UCSD-AML1 (cell line): ENCODE measurements at regions not wholly inside any gene's neighbourhood (a gene's known extent, or its start where the extent isn't known, plus 50 kb on each side); places are given as distances from the start of the nearest gene placed in this dataset.
A peak's percentile ranks its signal among the peaks of the same experiment; 100 is the strongest.

ENCODE experiments used
- DNase-seq: peaks from one replicate; lab custom pipeline; 2025; ENCODE audit not compliant: unreplicated experiment; lab: John Stamatoyannopoulos, UW

DNA sequence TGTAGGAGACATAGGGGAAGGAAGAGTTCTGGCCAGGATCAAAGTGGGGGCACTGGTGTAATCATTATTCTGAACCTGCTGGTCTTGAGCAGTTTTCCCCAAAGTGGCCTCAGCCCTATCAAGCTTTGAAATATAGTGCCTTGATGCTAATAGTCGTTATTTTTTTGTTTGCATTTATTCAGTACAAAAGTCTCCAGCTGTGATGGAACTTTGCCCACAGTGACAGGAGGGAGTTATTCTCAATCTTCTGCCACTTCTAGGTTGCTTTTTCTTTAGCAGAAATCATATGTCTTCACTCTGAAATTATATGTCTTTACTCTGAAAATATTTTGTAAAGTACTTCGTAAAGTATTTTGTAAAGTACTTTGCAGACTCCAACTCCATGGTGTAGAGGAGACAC is 93.1 kb downstream of the FAT3 start:
- no peak for DNase-seq

DNA sequence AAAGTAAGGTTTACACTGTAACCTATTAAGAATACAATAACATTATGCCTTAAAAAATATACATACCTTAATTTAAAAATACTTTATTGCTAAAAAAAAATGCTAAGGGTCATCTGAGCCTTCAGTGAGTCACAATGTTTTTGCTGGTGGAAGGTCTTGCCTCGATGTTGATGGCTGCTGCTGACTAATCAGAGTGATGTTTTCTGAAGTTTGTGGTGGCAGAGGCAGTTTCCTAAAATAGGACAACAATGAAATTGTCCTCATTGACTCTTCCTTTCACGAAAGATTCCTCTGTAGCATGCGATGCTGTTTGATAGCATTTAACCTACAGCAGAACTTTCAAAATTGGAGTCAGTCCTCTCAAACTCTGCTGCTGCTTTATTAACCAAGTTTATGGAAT is 97.6 kb downstream of the FAT3 start:
- DNase-seq, result no peak

DNA sequence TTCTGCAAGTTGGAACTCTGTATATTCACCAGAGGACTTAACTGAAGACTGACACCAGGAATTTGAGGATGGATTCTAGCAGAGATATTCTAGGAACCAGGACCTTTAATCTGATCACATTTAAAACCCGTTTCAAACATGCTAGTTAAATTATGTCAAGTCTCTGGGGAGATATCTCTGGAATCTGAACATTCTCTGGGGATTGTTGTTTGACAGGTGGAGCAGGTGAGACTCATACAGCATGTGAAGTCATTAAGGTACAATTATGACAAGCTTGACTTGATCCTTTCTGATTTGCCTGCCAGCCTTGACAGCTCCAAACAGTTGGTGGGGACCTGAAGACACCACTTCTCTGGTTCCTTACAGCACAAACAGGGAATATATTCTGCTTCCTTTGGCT is 100.3 kb downstream of the FAT3 start:
- no peak for DNase-seq

DNA sequence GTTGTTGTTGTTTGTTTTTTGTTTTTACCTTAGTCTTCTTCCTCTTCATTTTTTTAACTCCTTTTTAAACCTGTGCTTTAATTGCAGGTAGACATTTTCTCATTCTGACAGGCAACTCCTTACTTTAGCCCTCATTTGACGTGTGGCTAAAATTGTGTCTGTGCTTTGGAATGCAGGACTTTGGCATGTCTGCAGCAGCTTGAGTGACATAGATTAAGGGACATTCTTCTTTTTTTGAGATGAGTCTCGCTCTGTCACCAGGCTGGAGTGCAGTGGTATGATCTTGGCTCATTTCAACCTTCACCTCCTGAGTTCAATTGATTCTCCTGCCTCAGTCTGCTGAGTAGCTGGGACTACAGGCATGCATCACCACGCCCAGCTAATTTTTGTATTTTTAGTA is 100.8 kb downstream of the FAT3 start:
- no peak for DNase-seq

DNA sequence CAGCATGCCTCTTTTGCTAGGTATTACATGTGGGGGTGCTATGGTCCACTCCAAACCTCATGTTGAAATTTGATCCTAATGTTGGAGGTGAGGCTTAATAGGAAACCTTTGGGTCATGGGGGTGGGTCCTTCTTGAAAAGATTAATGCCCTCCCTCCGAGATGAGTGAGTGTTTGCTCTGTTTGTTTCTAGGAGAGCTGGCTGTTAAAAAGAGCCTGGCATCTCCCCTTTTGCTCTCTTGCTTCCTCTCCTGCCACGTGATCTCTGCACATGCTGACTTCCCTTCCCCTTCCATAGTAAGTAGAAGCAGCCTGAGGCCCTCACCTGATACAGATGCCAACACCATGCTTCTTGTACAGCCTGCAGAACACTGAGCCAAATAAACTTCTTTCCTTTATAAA is 104.5 kb downstream of the FAT3 start:
- DNase-seq, result no peak

DNA sequence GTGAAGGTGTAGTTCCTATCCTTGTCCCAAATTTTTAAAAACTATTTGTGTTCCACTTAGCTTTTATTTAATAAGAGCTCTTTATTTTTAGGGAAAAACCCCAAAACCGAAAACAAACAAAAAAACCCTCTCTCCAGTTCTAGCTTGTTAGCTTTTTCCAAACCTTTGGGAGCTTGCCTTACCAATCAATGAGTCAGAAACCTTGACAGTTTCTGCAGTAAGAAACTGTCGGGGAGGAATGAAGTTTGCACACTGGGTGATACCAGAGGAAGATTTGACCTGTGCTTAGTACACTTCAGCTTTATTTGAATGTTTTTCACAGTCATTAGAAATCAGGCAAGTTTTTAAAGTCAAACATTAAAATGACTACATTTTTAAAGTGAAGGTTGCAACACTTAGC is 105.0 kb downstream of the FAT3 start:
- DNase-seq, result no peak

DNA sequence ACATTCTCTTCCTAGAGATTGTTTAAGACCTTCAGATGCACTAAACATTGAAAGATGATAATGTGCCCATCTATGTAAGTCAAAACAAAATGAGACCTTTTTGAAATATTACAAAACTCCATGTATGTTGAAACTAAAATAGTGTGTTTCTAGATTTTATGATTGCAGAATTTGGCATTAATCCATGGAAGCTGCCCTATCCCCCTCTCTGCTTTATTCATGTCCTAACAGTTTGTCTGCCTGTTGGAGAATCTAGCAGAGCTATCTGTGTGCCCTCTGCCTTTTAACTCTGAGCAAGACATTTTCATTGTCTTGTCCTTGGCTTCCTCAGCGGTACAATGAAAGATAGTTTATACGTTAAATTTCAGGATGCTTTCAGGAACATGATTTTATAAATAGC is 105.5 kb downstream of the FAT3 start:
- no peak for DNase-seq

DNA sequence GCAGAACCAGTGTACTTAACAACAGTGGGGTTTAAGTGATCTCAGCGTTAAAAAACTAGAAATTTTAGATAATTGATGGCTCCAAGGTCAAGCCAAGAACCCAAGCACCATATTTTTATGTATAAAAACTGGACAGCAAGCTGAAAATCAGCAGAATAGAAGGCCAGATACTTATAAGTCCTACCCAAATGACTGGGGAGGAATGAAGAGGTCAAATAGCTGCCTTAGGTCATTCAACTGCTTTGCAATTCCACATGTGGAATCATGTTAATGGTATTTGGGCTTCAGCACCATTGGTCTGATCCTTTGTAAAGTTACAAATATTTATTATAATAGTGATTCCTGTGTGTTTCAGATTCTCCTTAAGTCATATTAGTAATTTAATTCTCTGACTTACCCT is 108.4 kb downstream of the FAT3 start:
- no peak for DNase-seq

DNA sequence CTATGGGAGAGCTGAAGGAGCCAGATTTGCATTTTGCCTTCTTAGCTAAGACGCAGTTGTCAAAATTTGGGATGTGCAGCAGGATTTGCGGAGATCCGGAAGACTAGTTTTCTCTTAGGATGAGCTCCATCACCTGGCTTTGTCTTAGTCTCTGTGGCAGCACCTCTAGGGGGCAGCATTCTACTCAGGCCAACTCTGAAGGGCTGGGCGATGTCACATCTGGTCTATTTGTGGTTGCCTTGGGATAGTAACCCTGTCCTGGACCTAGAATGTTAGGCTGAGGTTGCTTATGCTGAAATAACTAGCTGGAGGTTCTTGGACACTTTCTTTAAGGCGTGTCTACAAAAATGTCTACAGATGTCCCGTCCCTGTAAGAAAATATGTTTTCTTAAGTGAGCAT is 116.2 kb downstream of the FAT3 start:
- peak; percentile 5 for DNase-seq

DNA sequence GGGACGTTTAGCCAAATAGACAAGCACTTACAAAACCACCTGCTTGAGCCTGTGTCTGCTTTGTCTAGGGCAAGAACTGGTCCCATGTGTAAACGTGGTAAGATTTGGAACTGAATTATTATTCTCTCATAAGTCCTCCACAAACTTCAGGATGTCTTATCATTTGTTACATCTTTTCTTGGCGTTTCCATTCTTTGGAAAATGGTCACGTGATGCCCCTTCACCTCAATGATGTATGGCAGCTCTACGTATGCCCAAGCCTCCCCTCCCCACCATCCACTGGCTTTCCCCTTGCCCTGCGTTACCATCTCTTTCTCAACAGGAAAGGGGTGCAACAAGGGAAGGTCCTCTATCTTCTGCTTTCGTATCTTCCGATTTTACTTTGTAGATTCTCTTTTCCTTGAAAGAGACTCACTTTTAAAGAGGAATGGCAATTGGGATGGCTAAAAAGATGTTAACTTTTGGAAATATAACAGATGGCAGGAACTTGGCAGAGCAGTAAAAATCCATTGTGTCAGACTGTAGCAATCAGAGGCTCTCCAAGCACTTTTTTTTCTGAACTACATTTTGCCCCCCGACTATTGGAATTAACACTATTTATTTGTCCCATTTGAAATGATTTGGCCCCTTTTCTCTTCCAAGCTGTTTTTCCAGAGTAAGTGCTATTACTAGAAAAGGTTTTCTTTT is 117.6 kb downstream of the FAT3 start:
- no peak for DNase-seq

DNA sequence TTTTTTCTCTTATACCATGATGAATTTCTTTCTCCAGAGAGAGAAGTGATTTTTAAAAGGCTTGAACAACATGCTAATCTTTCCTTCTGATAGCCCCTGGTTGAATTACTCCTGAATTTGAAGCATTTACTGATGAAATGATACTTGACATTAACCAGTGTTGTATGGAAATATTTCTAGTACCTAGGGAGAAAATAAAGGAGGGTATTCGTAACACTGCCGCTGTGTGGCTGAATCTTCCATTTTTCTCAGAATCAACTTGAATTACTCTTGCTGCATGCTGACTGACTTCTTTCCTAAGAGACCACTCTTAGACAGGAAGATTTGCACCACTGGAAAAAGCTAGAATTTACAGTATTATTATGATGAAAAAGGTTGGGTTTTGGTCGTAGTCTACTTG is 118.3 kb downstream of the FAT3 start:
- no peak for DNase-seq

DNA sequence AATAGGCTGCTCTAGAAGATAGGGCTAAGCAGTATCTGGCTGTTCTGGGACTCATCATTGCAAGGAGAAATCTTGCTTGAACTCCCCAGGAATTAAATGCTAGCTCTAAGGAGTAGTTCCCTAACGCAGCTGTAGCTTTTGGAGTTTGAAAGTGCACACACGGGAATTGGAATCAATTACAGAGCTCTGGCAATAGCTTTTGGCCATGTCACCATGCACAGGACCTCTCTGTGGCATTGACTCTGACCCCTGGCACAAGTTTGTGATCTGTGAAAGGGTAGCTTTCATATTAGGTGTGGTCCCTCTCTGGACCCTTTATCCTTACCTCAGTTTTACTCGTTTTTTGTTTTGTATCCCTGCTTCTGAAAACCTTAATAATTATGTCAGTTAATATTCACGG is 121.6 kb downstream of the FAT3 start:
- DNase-seq, result no peak

DNA sequence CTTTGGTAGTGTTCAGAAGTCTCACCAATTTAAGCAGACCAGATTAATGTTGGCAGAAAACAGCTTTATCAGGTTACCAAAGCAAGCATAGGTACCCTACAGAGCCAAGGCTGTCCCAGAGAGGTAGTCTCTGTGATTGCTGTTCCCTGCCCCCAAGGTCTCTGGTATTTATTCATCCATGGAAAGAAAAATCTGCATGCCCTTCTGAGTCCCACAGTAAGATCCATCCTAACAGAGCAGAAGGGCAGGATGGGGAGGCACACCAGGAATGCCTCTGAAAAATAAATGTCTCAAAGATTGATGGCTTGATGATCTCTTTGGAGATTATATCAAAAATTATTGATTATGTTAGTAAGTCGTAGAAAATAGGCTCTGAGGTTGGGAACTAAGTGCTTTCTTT is 122.8 kb downstream of the FAT3 start:
- no peak for DNase-seq

DNA sequence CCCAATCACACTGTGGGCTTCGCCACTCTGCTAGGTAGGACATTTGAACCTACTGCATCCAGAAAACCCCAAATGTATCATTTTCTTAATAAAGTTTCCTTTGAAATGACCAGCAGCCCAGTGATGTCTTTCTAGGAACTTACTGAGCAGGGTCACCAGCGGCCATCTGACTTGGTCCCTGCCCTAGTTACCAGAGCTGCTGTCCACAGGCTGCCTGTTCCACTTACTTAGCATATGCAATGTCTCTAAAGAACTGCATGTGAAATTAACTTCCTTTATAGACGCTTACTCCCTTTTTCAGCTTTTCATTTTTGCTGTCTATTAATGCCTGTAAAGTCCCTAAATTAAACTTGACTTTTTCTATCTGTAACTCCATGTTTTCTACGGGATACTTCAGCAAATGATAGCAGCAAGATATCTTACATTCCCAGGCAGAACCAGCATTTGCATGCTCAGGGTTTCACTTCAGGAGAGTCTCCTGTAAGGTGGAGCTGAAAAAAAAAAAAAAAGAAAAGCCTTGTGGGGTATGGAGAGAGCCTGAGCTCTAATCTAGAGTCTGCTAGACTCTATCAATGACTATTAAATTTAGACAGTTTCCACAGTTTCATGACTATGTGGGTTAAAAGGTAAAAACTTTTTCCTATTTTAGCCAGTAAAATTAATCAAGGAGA is 125.0 kb downstream of the FAT3 start:
- no peak for DNase-seq

DNA sequence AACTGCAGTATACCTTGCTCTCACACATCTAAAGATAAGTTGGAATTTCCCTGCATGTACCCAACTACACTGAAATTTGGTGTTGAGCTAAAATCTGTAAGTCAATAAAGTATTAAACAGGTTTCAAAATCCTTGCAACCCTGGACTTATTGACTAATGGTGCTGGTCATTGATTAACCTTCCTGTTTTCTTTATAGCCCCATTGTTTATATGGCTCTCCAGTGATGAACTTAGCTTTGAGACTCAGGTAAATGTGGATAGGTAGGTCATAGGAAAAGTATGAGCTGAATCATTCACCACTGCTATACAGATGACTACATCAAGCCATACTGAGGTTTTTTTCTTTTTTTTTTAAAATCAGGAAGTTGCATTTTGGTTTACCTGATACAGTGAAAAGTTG is 132.7 kb downstream of the FAT3 start:
- no peak for DNase-seq

DNA sequence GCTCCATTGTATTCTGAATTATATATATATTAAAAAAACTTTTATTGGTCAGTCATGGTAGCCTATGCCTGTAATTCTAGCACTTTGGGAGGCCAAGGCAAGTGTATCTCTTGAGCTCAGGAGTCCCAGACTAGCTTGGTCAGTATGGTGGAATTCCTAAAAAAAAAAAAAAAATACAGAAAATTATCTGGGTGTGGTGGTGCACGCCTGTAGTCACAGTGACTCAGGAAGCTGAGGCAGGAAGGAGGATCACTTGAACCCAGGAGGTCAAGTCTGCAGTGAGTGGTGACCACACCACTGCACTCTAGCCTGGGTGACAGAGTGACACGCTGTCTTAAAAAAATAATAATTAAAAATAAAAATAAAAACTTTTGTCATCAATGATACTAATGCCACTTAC is 133.2 kb downstream of the FAT3 start:
- no peak for DNase-seq

DNA sequence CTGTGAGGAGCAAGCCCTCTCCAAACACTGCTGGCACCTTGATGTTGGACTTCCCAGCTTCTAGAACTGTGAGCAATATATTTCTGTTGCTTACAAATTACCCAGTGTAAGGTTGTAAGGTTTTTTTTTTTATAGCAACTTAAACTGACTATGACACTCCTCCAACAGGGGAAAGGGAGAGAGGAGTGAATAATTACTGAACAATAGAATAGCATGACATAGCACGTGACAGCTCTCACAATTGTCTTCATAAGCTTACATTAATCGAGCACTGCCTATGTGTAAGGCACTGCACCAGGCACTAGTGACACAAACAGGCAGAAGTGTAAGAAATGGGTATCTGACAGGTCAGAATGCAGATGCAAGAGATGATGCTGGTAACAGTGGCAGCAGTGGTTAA is 136.9 kb downstream of the FAT3 start:
- DNase-seq, result no peak

DNA sequence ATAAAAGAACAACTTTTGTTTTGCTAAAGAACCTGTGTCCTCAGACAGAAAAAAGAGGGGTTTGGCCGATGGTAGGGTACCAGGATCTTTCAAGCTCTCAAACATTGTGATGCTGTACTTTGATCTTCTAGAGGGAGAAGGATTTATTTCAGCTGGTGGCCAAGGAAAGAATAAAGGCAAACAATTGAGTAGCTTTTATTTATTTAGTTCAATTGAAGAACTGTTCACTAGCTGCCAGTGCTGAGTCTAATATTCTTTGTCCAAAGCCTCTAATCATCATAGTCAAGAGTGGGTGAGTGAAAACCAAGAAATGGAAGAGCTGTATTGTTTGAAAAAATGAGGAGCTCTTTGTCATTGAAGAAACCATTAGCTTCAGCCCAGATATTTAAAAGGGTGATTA is 138.4 kb downstream of the FAT3 start:
- DNase-seq, result no peak

DNA sequence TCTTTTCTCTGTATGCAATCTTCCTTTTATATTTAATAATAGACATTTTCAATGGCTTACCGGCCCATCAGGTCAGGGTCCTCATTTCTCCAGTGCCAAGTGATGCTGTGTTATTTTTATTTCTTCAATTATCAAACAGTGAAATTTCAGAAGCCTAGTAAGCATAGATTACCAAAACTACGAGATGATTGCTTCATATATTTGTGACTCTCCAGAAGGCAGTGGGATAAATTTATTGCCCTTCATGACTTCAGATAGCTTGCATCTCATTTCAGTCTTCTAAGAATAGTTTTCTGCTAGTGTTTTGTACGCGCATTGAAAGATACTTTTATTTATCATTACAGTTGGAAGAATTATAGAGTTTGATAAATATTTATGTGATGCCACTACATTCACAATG is 139.6 kb downstream of the FAT3 start:
- no peak for DNase-seq

DNA sequence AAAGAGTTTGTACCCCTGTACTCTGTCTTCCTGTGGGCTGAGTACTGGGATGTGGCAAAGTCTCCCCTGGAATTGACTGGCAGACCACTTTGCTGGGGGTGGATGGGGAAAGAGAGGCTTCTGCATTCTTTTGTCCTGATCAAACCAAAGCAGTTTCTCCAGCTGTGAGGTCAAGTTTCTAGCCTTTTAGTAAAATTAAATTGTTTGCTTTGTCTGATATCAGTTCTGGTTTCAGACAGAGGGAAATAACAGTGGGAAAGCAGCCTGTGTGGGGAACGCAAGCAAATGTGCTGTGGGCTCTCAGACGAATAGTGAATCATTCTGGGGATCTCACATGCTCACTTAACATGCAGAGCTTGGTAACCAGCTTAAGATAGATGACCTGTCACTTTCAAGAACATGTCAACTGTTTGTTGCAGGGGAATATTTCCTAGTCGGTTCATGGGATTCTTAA is 151.6 kb downstream of the FAT3 start:
- DNase-seq, result no peak

DNA sequence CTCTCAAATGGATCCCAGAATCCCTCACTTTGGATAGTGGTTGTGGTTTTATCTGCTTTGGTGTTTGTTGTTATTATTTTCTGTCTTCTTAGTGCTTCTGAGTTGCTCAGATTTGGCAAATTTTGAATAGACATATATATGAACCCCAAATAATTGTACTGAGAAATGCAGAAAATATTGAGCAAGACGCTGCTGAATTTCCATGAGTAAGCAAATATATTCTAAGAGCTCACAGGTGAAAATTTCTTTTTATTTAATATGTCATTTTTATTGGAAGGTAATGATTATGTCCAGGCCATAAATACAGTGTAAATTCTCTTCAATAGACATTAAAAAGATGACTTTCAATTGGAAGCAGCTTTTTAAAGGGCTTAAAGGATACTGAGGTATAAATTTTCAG is 152.1 kb downstream of the FAT3 start:
- no peak for DNase-seq

DNA sequence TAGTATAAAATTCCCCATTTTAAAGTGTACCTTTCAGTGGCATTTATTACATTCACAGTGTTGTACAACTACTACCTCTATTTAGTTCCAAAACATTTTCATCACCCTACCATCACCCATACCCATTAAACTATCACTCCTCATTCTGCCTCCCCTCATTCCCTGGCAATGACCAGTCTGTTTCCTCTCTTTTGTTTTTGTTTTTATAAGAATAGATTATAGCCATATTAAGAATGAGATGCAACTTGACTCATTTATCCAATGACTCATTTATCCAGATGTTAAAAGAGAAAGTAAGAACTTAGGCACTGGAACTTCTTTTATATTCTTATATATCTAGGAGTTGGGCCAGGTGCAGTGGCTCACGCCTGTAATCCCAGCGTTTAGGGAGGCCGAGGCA is 156.3 kb downstream of the FAT3 start:
- DNase-seq, result no peak

DNA sequence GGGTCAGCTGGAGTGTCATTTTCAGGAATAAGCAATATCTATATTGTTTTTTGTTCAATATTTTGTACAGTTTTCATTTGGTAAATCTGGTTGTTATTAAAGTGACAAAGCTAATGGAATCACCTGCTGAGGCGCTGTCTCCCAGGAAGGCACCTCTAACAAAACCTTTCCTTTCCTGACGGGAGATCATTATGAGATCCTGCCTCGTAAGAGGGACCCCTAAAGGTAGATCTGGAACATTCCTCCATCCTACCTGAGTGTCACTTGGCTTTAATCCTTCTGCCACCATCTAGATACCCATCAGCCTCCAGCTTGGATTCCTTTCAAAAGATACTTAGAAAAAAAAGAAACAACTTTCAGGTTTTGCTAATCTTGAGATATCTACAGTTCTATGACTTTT is 157.7 kb downstream of the FAT3 start:
- DNase-seq, result no peak
